Activated naive CD4-positive, alpha-beta T cell treated with anti-CD3 and anti-CD28 coated beads, Interleukin-2, amount 50 U/mL, for 72 hours (primary cell): ENCODE measurements at regions not wholly inside any gene's neighbourhood (a gene's known extent, or its start where the extent isn't known, plus 50 kb on each side); places are given as distances from the start of the nearest gene placed in this dataset.
A peak's percentile ranks its signal among the peaks of the same experiment; 100 is the strongest.
"Not testable (repeated sequence)": the region's sequence is repeated elsewhere in the genome, so short reads cannot be mapped to it uniquely, and the experiment has no call there.

Experiments used
- ATAC-seq, 2 donors: fragments of 150-1000 bp; cut with Tn5 transposase; 2 replicates each; pipeline ENCODE4 v1.10.0; 2021; ENCODE audit warnings: mild to moderate bottlenecking in 2 of 2, moderate library complexity in 2 of 2
- DNase-seq, 2 donors: peaks; one replicate each; pipeline ENCODE4 v3.0.0; 2021 to 2022; ENCODE audit warnings: low spot score in 2 of 2
- H3K27ac Mint-ChIP-seq, 2 donors: one replicate each; pipeline ENCODE4 v1.8.0; 2022; ENCODE audit warnings: mild to moderate bottlenecking in 2 of 2, mixed read lengths in 2 of 2
- H3K36me3 Mint-ChIP-seq, 2 donors: one replicate each; pipeline ENCODE4 v1.8.0; 2022; ENCODE audit warnings: mixed read lengths in 2 of 2
- H3K9me3 Mint-ChIP-seq, 2 donors: one replicate each; pipeline ENCODE4 v1.8.0; 2022; ENCODE audit warnings: mixed read lengths in 2 of 2

DNA sequence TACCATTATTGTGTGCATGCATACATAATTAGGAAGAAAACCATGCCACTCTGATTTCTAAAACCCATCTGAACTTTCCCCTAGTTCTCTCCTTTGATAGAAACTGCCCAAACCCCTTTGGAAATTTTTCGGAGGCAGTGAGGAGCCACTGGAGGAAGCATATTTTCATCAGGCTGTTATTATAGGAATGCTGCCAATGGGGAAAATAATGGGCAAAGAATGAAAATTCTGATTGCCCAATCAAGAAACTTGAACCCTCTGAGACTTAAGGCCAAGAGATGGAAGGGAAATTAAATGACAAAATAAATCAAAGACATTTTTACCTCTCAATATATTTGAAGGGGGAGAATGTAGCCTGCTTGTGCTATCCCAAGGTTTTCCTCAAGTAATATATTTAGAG, 376.0 kb upstream of the PDZRN3 start:
- ATAC-seq (no peak), DNase-seq (no peak)
- H3K27ac Mint-ChIP-seq: no peak overlapping the region
- H3K36me3 Mint-ChIP-seq: no peaks in the 10 kb centered on the region
- peaks cover 2 to 18% of the 10 kb centered on the region in 2 donors for H3K9me3 Mint-ChIP-seq

DNA sequence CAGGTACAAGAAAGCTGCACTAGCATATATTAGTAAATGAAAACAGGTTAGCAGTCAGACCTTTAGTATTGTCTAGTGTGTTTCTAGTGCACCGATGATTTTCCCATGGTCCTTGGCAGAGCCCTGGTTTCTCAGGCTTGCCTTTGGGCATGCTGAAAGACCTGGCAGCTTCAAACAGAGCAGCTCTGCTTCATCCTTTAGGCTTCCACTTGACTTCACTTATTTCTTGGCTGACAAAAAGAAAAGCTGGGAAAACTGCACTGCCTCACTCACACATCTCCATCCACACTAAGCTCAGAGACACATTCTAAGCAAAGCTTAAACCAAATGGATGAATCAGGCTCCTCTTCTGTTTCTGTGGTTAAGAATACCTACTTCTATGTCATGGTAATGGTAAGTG, 374.8 kb upstream of the PDZRN3 start:
- ATAC-seq (no peak), DNase-seq (no peak)
- Mint-ChIP-seq H3K9me3 (peaks cover 0 to 22% of the 10 kb centered on the region in 2 donors), H3K36me3 (no peaks in the 10 kb centered on the region), H3K27ac (peak overlapping the region in 1 of 2 donors; percentile 31)

- not testable (repeated sequence) for H3K27ac Mint-ChIP-seq, DNase-seq, H3K36me3 Mint-ChIP-seq, ATAC-seq
- peaks cover 18 to 22% of the 10 kb centered on the region in 2 donors for H3K9me3 Mint-ChIP-seq
Measured at GRCh38 chr3:73990691-73991090, 365.9 kb upstream of the PDZRN3 start.

- ATAC-seq: no peak
- Mint-ChIP-seq H3K9me3 (peaks cover 22 to 24% of the 10 kb centered on the region in 2 donors), H3K27ac (no peak overlapping the region), H3K36me3 (no peaks in the 10 kb centered on the region)
- DNase-seq: no peak
Measured at GRCh38 chr3:73966733-73967132, 342.0 kb upstream of the PDZRN3 start.

DNA sequence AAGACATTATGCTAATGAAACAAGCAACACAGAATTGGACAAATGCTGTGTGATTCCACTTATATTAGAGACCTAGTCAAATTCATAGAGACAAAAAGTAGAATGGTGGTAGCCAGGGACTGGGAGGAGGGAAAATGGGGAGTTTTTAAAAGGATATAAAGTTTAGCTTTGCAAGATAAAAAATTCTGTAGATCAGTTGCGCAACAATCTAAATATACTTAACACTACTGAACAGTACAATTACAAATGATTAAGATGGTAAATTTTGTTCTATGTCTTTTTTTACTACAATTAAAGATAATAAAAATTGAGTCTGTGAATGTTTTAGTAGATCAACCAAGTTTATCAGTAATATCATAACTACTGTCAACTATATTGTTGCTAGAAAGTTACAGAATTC, 340.1 kb upstream of the PDZRN3 start:
- no peak for ATAC-seq
- H3K9me3 Mint-ChIP-seq: peaks cover 16 to 23% of the 10 kb centered on the region in 2 donors
- no peak overlapping the region for H3K27ac Mint-ChIP-seq
- no peak for DNase-seq
- no peaks in the 10 kb centered on the region for H3K36me3 Mint-ChIP-seq

DNA sequence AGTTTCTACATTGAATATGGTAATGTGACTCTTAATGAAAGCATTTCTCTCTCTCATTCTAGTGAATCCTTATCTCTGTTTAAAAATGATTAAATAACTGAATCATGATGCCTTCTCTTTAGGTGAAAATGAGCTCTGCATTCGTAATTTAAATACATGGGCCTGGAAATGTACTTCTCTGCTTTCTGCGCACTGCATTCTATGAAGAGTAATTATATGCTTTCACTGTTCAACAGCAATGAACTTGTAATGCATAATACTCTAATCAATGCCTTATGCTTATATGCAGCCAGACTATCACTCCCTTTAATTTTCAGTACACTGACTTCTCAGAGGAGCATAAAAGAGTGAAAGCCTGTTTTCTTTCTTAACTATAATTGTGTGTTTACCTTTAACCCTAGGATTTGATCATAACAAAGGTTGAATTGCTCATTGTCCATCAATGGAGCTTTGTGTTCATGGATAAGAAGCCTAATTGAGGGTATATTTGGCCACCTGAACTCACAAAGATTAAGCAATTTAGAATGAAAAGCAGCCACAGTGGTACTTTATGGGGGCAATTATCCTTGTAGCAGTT, 330.8 kb upstream of the PDZRN3 start:
- no peak for ATAC-seq
- no peak for DNase-seq
- Mint-ChIP-seq H3K27ac (no peak overlapping the region), H3K36me3 (no peaks in the 10 kb centered on the region), H3K9me3 (peaks cover 15 to 19% of the 10 kb centered on the region in 2 donors)

DNA sequence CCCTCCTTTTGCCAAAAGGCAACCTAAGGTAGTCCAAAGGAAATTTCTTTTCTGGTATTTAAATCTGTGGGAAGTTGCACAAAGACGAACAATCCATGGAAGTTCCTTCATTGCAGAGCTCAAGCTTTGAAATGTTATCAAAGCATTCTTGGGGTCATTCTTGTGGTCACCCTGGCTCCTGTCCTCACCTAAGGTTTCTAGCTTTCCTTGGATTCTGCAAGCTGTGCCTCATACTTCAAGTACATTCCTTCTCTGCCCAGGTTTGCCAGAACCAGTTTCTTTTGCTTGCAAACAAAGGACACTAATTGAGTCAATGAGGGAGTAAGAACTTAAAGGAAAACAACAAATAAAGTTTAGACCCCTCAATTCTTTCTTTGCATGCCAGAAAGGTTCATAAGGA, 329.8 kb upstream of the PDZRN3 start:
- no peak for DNase-seq
- H3K27ac Mint-ChIP-seq: no peak overlapping the region
- peaks cover 20 to 23% of the 10 kb centered on the region in 2 donors for H3K9me3 Mint-ChIP-seq
- no peak for ATAC-seq
- no peaks in the 10 kb centered on the region for H3K36me3 Mint-ChIP-seq

- no peak for ATAC-seq
- DNase-seq: no peak
- no peak overlapping the region for H3K27ac Mint-ChIP-seq
- H3K36me3 Mint-ChIP-seq: no peaks in the 10 kb centered on the region
- peaks cover 14 to 23% of the 10 kb centered on the region in 2 donors for H3K9me3 Mint-ChIP-seq
Measured at GRCh38 chr3:73952781-73953180, 328.0 kb upstream of the PDZRN3 start.

- H3K36me3 Mint-ChIP-seq: no peaks in the 10 kb centered on the region
- DNase-seq: no peak
- ATAC-seq: no peak
- H3K27ac Mint-ChIP-seq: no peak overlapping the region
- H3K9me3 Mint-ChIP-seq: peaks cover 6 to 19% of the 10 kb centered on the region in 2 donors
Measured at GRCh38 chr3:73950865-73951558, 326.3 kb upstream of the PDZRN3 start.

- ATAC-seq: no peak
- peaks cover 4 to 12% of the 10 kb centered on the region in 2 donors for H3K9me3 Mint-ChIP-seq
- no peak for DNase-seq
- no peak overlapping the region for H3K27ac Mint-ChIP-seq
- H3K36me3 Mint-ChIP-seq: peaks cover 0 to 5% of the 10 kb centered on the region in 2 donors
Measured at GRCh38 chr3:73945541-73945940, 320.8 kb upstream of the PDZRN3 start.

DNA sequence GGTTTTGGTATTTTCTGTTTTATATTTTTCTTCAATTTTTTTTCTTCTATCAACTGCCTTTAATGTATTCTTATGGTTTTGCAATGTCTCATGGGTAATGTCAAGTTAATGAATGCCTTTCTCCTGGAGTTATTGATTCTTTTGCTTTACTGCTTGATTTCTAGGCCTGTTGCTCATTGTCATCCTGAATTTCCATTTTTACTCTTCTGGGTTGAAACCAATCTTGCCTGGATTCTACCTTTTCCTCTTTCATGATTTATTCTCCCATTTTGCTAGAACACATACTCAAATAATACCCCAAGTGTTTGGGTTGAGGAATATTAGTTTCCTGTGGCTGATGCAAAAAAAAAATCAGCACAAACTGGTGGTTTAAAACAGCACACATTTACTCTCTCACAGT, 315.2 kb upstream of the PDZRN3 start:
- DNase-seq: no peak
- peaks cover 11 to 15% of the 10 kb centered on the region in 2 donors for H3K9me3 Mint-ChIP-seq
- H3K27ac Mint-ChIP-seq: no peak overlapping the region
- H3K36me3 Mint-ChIP-seq: peaks cover 0 to 5% of the 10 kb centered on the region in 2 donors
- ATAC-seq: no peak

- no peaks in the 10 kb centered on the region for H3K36me3 Mint-ChIP-seq
- H3K9me3 Mint-ChIP-seq: peaks cover 4 to 11% of the 10 kb centered on the region in 2 donors
Measured at GRCh38 chr3:73933585-73933984, 308.8 kb upstream of the PDZRN3 start.

DNA sequence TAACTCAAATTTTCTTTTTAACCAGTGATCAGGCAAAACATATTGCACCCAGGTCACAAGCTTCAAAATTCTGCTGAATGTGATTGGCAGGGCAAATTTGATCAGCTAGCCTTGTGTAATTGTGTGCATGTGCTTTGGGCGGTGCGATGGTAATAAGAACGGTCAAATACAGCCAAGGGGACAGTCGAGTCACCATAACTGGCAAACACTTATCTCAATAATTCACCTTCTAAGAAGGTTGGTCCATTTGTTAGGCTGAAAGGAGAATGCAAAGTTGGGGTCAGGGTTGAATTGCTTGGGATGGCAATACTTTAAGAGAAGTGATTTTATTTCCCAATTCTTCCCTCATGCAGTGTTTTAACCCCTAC, 302.4 kb upstream of the PDZRN3 start:
- ATAC-seq (no peak), DNase-seq (no peak)
- H3K36me3 Mint-ChIP-seq: no peaks in the 10 kb centered on the region
- peaks cover 19 to 22% of the 10 kb centered on the region in 2 donors for H3K9me3 Mint-ChIP-seq
- no peak overlapping the region for H3K27ac Mint-ChIP-seq

More at GRCh38 chr3:73933585-73933984, 308.8 kb upstream of the PDZRN3 start:
- H3K27ac Mint-ChIP-seq: no peak overlapping the region
- ATAC-seq (no peak), DNase-seq (no peak)

DNA sequence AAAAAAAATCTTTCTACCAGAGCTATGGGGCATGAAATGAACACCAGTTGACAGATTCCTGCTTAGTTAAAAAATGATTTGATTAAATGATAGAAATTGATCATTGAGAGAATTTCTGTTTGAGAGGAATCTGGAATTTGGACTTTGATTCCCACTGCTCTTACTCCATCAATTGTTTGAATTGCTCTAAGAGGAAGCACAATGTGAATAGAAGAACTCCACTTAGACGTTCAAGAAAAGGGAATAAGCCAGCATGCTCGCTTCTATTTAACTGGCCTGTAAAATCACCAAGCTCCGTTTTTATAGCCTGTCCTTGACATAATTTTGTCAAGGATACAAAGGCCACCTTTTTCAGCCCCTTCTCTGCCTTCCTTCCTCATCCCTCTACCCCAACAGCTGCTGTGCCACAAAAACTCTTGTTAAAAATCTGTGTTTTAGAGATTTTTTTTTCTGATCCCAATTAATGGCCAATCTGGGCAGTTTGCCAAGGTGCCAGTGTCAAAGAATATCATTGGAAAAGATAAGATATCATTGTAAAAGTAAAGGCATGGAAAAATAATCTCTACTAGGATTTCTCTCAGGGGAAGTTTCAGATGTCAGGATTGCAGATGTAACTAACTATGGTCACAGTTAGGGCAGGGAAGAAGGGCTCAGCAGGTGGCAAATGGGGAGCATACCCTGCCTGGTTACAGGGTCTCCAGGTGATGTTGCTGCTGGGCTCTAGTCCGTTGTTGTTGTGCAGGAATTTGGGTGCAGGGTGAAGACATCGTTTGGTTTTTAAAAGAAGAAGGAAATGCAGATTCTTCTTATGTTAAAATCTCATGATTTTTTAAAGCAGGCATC, 301.8 kb upstream of the PDZRN3 start:
- DNase-seq (no peak), ATAC-seq (no peak)
- no peaks in the 10 kb centered on the region for H3K36me3 Mint-ChIP-seq
- peaks cover 15 to 22% of the 10 kb centered on the region in 2 donors for H3K9me3 Mint-ChIP-seq
- H3K27ac Mint-ChIP-seq: no peak overlapping the region

GRCh38 chr3:73925011-73925410, 300.3 kb upstream of the PDZRN3 start:
- H3K36me3 Mint-ChIP-seq: no peaks in the 10 kb centered on the region
- ATAC-seq: no peak
- H3K27ac Mint-ChIP-seq: no peak overlapping the region
- peaks cover 15 to 22% of the 10 kb centered on the region in 2 donors for H3K9me3 Mint-ChIP-seq
- DNase-seq: no peak

DNA sequence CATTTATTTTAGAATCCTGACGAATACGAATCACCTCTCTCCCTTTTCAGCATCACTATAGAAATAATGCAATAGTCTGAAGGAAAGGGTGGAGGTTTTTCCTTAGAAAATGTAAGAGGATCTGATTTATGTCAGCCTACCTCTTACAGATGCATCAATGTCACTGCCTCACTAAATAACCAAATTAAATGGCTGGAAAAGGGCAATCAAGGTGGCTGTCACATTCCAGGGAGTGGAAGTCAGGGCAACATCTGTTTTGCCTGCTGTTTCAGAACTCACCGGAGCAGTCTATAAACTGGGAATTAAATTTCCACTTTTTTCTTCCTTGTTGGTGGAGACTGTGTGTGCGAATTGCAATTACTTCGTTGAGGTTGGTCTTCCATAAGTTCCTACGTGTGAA, 299.3 kb upstream of the PDZRN3 start:
- H3K9me3 Mint-ChIP-seq: peaks cover 15 to 22% of the 10 kb centered on the region in 2 donors
- no peaks in the 10 kb centered on the region for H3K36me3 Mint-ChIP-seq
- DNase-seq (no peak), ATAC-seq (no peak)
- H3K27ac Mint-ChIP-seq: no peak overlapping the region

DNA sequence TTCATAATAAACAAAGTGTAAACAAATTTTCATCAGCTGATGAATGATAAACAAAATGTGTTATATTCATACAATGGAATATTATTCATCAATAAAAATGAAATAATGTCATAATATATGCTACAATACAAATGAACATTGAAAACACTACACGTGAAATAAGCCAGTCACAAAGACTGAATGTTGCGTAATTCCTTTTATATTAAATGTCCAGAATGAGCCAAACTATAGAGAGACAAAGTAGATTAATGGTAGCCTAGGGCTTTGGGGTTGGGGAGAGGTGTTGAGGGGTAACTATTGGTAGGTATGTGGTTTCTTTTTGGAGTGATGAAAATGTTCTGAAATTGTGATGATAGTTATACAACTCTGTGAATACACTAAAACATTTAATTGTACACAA, 292.9 kb upstream of the PDZRN3 start:
- peaks cover 0 to 3% of the 10 kb centered on the region in 2 donors for H3K9me3 Mint-ChIP-seq
- DNase-seq: no peak
- H3K27ac Mint-ChIP-seq: no peak overlapping the region
- no peaks in the 10 kb centered on the region for H3K36me3 Mint-ChIP-seq
- ATAC-seq: no peak
